ENCODE measurements at regions not wholly inside any gene's neighbourhood (a gene's known extent, or its start where the extent isn't known, plus 50 kb on each side); places are given as distances from the start of the nearest gene placed in this dataset.

DNA sequence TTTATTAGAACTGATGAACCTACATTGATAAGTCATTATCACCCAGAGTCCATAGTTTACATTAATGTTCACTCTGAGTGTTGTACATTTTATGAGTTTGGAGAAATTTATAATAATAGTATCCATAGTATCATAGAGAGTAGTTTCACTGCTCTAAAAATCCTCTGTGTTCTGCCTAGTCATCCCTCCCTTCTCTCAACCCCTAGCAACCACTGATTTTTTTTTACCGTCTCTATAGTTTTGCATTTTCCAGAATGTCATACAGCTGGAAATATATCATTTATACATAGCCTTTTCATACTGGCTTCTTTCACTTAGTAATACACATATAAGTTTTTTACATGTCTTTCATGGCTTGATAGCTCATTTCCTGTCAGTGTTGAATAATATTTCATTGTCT lies 231.1 kb downstream of the RAD51AP2 start:
- Histone ChIP-seq H4K20me1 (ENCODE audit: insufficient read depth, poor library complexity, severe bottlenecking) (no peaks in the 10 kb centered on the region), H3K9me3 (ENCODE audit: low read depth) (no peaks in the 10 kb centered on the region), H3K4me3 (no peak overlapping the region), H3K4me1 (ENCODE audit: insufficient read depth) (no peaks in the 10 kb centered on the region), H3K36me3 (replicated peaks; ENCODE audit: insufficient read depth, low read depth) (no peaks in the 10 kb centered on the region), H3K27ac (no peak overlapping the region), H2AFZ (no peak overlapping the region), H3K79me2 (no peaks in the 10 kb centered on the region), H3K4me2 (no peak overlapping the region), H3K9me2 (replicated peaks; ENCODE audit: insufficient read depth) (no peaks in the 10 kb centered on the region), H3K27me3 (no peaks in the 10 kb centered on the region)
- TF ChIP-seq EZH2 (IDR thresholded peaks at IDR 0.05; ENCODE audit: borderline replicate concordance) (no peak), EZH2phosphoT487 (IDR thresholded peaks at IDR 0.05; ENCODE audit: low read depth, severe bottlenecking, unreplicated experiment) (no peak)
- TF ChIP-seq, protein P1, sequence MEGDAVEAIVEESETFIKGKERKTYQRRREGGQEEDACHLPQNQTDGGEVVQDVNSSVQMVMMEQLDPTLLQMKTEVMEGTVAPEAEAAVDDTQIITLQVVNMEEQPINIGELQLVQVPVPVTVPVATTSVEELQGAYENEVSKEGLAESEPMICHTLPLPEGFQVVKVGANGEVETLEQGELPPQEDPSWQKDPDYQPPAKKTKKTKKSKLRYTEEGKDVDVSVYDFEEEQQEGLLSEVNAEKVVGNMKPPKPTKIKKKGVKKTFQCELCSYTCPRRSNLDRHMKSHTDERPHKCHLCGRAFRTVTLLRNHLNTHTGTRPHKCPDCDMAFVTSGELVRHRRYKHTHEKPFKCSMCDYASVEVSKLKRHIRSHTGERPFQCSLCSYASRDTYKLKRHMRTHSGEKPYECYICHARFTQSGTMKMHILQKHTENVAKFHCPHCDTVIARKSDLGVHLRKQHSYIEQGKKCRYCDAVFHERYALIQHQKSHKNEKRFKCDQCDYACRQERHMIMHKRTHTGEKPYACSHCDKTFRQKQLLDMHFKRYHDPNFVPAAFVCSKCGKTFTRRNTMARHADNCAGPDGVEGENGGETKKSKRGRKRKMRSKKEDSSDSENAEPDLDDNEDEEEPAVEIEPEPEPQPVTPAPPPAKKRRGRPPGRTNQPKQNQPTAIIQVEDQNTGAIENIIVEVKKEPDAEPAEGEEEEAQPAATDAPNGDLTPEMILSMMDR (IDR thresholded peaks at IDR 0.05; ENCODE audit: poor library complexity), result no peak
- no peak for DNase-seq (ENCODE audit: low spot score)
- WGBS (ENCODE audit: low lambda C conversion rate, missing lambda C conversion rate), result 88% methylated on average over 1 of the region's 1 CpG

DNA sequence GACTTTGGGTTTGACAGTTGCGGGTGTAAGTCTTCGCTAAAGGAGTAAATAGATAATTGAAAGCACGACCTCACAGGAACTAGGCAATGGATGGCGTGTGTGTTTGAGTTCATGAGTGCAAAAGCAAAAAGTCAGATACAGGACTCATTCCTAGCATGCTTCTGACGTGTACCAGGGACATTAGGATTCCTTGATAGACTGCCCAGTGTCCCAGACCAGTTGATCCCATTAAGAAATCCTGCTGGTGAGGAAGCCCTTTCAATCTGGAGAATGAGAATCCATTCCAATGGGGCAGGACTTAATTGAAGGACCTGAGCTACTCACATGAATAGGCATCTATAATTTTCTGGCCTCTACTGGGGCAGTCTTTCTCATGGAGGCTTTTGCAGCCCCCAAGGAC lies 235.4 kb downstream of the RAD51AP2 start:
- 80% methylated on average over 5 of the region's 5 CpGs for WGBS (ENCODE audit: low lambda C conversion rate, missing lambda C conversion rate)

DNA sequence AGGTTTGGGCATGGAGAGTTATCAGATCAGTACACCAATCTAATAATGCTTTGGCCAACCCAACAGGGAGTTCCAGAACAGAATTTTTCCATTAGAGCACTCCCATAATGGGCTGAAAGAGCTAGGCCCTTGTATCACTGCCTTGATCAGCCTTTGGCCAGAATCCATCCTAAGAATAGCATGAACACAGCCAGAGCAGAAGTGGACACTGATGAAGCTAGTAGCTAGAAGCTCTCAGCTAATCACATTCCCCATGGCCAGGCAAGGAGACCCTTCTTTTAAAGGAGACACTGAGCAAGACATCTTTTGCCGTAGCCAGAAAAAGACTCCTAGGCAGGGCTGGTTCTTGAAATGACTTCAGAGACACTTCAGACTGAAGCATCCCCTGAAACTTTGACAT lies 236.0 kb downstream of the RAD51AP2 start:
- no peaks in the 10 kb centered on the region for H3K9me2 ChIP-seq (replicated peaks; ENCODE audit: insufficient read depth)
- H2AFZ ChIP-seq, result no peak overlapping the region
- H3K4me2 ChIP-seq, result no peak overlapping the region
- no peaks in the 10 kb centered on the region for H3K4me1 ChIP-seq (ENCODE audit: insufficient read depth)
- H4K20me1 ChIP-seq (ENCODE audit: insufficient read depth, poor library complexity, severe bottlenecking), result no peaks in the 10 kb centered on the region
- H3K9me3 ChIP-seq (ENCODE audit: low read depth), result no peaks in the 10 kb centered on the region
- H3K4me3 ChIP-seq, result no peak overlapping the region
- H3K27me3 ChIP-seq, result no peaks in the 10 kb centered on the region
- DNase-seq (ENCODE audit: low spot score), result no peak
- WGBS (ENCODE audit: low lambda C conversion rate, missing lambda C conversion rate), result 87% methylated on average over 1 of the region's 1 CpG
- H3K79me2 ChIP-seq, result no peaks in the 10 kb centered on the region
- H3K27ac ChIP-seq, result no peak overlapping the region
- TF ChIP-seq, protein P1 (IDR thresholded peaks at IDR 0.05; ENCODE audit: poor library complexity), result no peak
- no peak for TF ChIP-seq EZH2 (IDR thresholded peaks at IDR 0.05; ENCODE audit: borderline replicate concordance)
- no peak for TF ChIP-seq EZH2phosphoT487 (IDR thresholded peaks at IDR 0.05; ENCODE audit: low read depth, severe bottlenecking, unreplicated experiment)
- no peaks in the 10 kb centered on the region for H3K36me3 ChIP-seq (replicated peaks; ENCODE audit: insufficient read depth, low read depth)

More for the DNA sequence above, 235.4 kb downstream of the RAD51AP2 start:
- Histone ChIP-seq H3K9me2 (replicated peaks; ENCODE audit: insufficient read depth) (no peaks in the 10 kb centered on the region), H3K4me1 (ENCODE audit: insufficient read depth) (no peaks in the 10 kb centered on the region), H2AFZ (no peak overlapping the region), H3K27me3 (no peaks in the 10 kb centered on the region), H3K79me2 (no peaks in the 10 kb centered on the region), H3K36me3 (replicated peaks; ENCODE audit: insufficient read depth, low read depth) (no peaks in the 10 kb centered on the region), H3K27ac (no peak overlapping the region), H3K9me3 (ENCODE audit: low read depth) (no peaks in the 10 kb centered on the region), H3K4me3 (no peak overlapping the region), H4K20me1 (ENCODE audit: insufficient read depth, poor library complexity, severe bottlenecking) (no peaks in the 10 kb centered on the region), H3K4me2 (no peak overlapping the region)
- no peak for DNase-seq (ENCODE audit: low spot score)
- TF ChIP-seq EZH2 (IDR thresholded peaks at IDR 0.05; ENCODE audit: borderline replicate concordance) (no peak), EZH2phosphoT487 (IDR thresholded peaks at IDR 0.05; ENCODE audit: low read depth, severe bottlenecking, unreplicated experiment) (no peak)
- TF ChIP-seq, protein P1 (IDR thresholded peaks at IDR 0.05; ENCODE audit: poor library complexity), result no peak

DNA sequence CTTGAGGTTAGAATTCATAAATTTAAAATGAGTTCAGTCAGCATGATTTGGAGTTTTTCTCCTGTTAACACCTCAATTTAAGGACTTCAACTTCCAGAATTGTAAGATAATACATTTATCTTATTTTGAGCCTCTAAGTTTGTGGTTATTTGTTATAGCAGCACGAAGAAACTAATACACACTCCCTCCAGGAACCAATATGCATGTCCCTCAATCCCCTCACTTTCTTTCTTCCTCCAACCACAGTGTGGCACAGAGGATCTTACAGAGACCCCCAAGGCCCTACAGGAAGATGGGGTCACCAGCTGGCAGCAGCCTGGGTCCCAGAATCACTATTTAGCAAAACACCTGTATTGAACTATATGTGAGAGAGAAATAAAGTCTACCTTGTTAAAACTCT lies 242.0 kb downstream of the RAD51AP2 start:
- H3K4me1 ChIP-seq (ENCODE audit: insufficient read depth), result no peaks in the 10 kb centered on the region
- H3K4me3 ChIP-seq, result no peak overlapping the region
- WGBS (ENCODE audit: low lambda C conversion rate, missing lambda C conversion rate), result 82% methylated on average over 1 of the region's 1 CpG
- no peaks in the 10 kb centered on the region for H3K9me3 ChIP-seq (ENCODE audit: low read depth)
- H3K9me2 ChIP-seq (replicated peaks; ENCODE audit: insufficient read depth), result no peaks in the 10 kb centered on the region
- TF ChIP-seq, protein P1 (IDR thresholded peaks at IDR 0.05; ENCODE audit: poor library complexity), result no peak
- no peak for TF ChIP-seq EZH2 (IDR thresholded peaks at IDR 0.05; ENCODE audit: borderline replicate concordance)
- no peak for TF ChIP-seq EZH2phosphoT487 (IDR thresholded peaks at IDR 0.05; ENCODE audit: low read depth, severe bottlenecking, unreplicated experiment)
- H3K36me3 ChIP-seq (replicated peaks; ENCODE audit: insufficient read depth, low read depth), result no peaks in the 10 kb centered on the region
- H4K20me1 ChIP-seq (ENCODE audit: insufficient read depth, poor library complexity, severe bottlenecking), result no peaks in the 10 kb centered on the region
- H3K79me2 ChIP-seq, result no peaks in the 10 kb centered on the region
- H2AFZ ChIP-seq, result no peak overlapping the region
- no peak for DNase-seq (ENCODE audit: low spot score)
- H3K27me3 ChIP-seq, result no peaks in the 10 kb centered on the region
- H3K4me2 ChIP-seq, result no peak overlapping the region
- H3K27ac ChIP-seq, result no peak overlapping the region

Measured in hepatocyte (in vitro differentiated cells).